Stomach (tissue), 8 donors: ENCODE measurements at regions not wholly inside any gene's neighbourhood (a gene's known extent, or its start where the extent isn't known, plus 50 kb on each side); places are given as distances from the start of the nearest gene placed in this dataset.

Source experiments
- DNase-seq, 2 donors: peaks; one replicate each; pipeline versions ENCODE4 v3.0.0 to v3.0.0-alpha.2; 2013 to 2019
- H3K27ac ChIP-seq, 5 donors: fragments of 200-600 bp in 4 of 5; sonication (generic) in 4 of 5; one replicate each; pipeline ENCODE4 v1.5.1; 2013 to 2019; ENCODE audit warnings: mild to moderate bottlenecking in 1 of 5, moderate library complexity in 1 of 5
- H3K27me3 ChIP-seq, 3 donors: fragments of 200-600 bp; sonication (generic); one replicate each; pipeline ENCODE4 v1.5.1; 2017 to 2019; ENCODE audit warnings: mixed run types in 1 of 3
- H3K36me3 ChIP-seq, 4 donors: fragments of 200-600 bp; sonication (generic); 1 replicate in 3 of 4; 2 replicates in 1 of 4; pipeline ENCODE4 v1.5.1; 2016 to 2019
- H3K4me1 ChIP-seq, 4 donors: fragments of 200-600 bp; sonication (generic); one replicate each; pipeline ENCODE4 v1.5.1; 2016 to 2019
- H3K4me3 ChIP-seq, 4 donors: fragments of 200-600 bp; sonication (generic) in 3 of 4; one replicate each; pipeline ENCODE4 v1.5.1; 2016 to 2019; ENCODE audit warnings: mild to moderate bottlenecking in 1 of 4
- H3K9me3 ChIP-seq, 4 donors: fragments of 200-600 bp; sonication (generic); one replicate each; pipeline ENCODE4 v1.5.1; 2016 to 2019
- CTCF ChIP-seq, 7 experiments: fragments of 450-650 bp in 4 of 7; fragments of 200-600 bp in 3 of 7; sonication (generic) in 3 of 7; IDR thresholded peaks; one replicate each; pipeline ENCODE4 v1.5.1; 2016 to 2019; ENCODE audit warnings: antibody characterized with exemption in 7 of 7, control low read depth in 2 of 7, mild to moderate bottlenecking in 1 of 7
- EP300 ChIP-seq: sonication (generic); formaldehyde crosslinking; IDR thresholded peaks from one replicate; pipeline ENCODE4 v1.6.1; 2017; ENCODE audit warnings: antibody characterized with exemption
- POLR2A ChIP-seq, 4 donors: fragments of 450-650 bp; IDR thresholded peaks; one replicate each; pipeline ENCODE4 v1.6.1; 2016; ENCODE audit warnings: antibody characterized with exemption in 4 of 4, control low read depth in 2 of 4, mild to moderate bottlenecking in 1 of 4, moderate library complexity in 1 of 4
- POLR2AphosphoS5 ChIP-seq, 3 donors: sonication (generic); formaldehyde crosslinking; IDR thresholded peaks; one replicate each; pipeline ENCODE4 v1.6.1; 2016; ENCODE audit warnings: antibody characterized with exemption in 3 of 3
- WGBS, 5 donors: extraction: QIAGEN DNeasy Blood & Tissue Kit in 3 of 5; methylation state at CpG; one replicate each; pipeline versions ENCODE4 v1.1.5 to v1.1.7; 2013 to 2018; 5-methylcytosine and 5-hydroxymethylcytosine counted together
- intact Hi-C: fragments of 100-400 bp; cut with DNase I; formaldehyde crosslinking; loops from one replicate; pipeline ENCODE4 v1.15.1; 2023; ENCODE audit warnings: low total_unique reads
- donor health status: healthy with polysubstance abuse.
- donor health status: Bipolar disorder and iron deficiency.
- donor health status: healthy.

GRCh38 chr2:19682493-19682892, 219.3 kb downstream of the TTC32 start:
- Histone ChIP-seq H3K27me3 (no peaks in the 10 kb centered on the region), H3K27ac (no peak overlapping the region), H3K4me3 (no peak overlapping the region), H3K4me1 (peaks cover 0 to 4% (median 0%) of the 10 kb centered on the region in 4 donors), H3K36me3 (no peaks in the 10 kb centered on the region), H3K9me3 (no peaks in the 10 kb centered on the region)
- intact Hi-C loops = no loop called here
- 82 to 91% (median 89%) methylated on average over 1 of the region's 1 CpG for WGBS, 5 donors
- DNase-seq = no peak
- no peak for TF ChIP-seq CTCF (IDR thresholded peaks at IDR 0.05)
- no peak for TF ChIP-seq EP300
- TF ChIP-seq POLR2A (IDR thresholded peaks at IDR 0.05) = no peak

- WGBS, 5 donors = 70 to 88% (median 76%) methylated on average over 16 to 17 of the region's 17 CpGs
- DNase-seq = no peak
- Histone ChIP-seq H3K36me3 (no peaks in the 10 kb centered on the region), H3K27ac (no peak overlapping the region), H3K9me3 (no peaks in the 10 kb centered on the region), H3K27me3 (no peaks in the 10 kb centered on the region), H3K4me3 (no peak overlapping the region), H3K4me1 (no peaks in the 10 kb centered on the region)
- intact Hi-C loops = no loop called here
- TF ChIP-seq POLR2A (IDR thresholded peaks at IDR 0.05) (no peak), POLR2AphosphoS5 (IDR thresholded peaks at IDR 0.05) (no peak), CTCF (IDR thresholded peaks at IDR 0.05) (no peak), EP300 (no peak)
Measured at GRCh38 chr2:19677825-19678518, 223.8 kb downstream of the TTC32 start.

GRCh38 chr2:19677215-19677777, 224.5 kb downstream of the TTC32 start:
- H3K9me3 ChIP-seq = no peaks in the 10 kb centered on the region
- no peak overlapping the region for H3K4me3 ChIP-seq
- no peak for DNase-seq
- H3K27ac ChIP-seq = no peak overlapping the region
- TF ChIP-seq POLR2A (IDR thresholded peaks at IDR 0.05) = no peak
- no peak for TF ChIP-seq EP300
- no peak for TF ChIP-seq CTCF (IDR thresholded peaks at IDR 0.05)
- no peak for TF ChIP-seq POLR2AphosphoS5 (IDR thresholded peaks at IDR 0.05)
- H3K36me3 ChIP-seq = no peaks in the 10 kb centered on the region
- no peaks in the 10 kb centered on the region for H3K4me1 ChIP-seq
- H3K27me3 ChIP-seq = no peaks in the 10 kb centered on the region
- WGBS, 5 donors = 72 to 91% (median 85%) methylated on average over 5 of the region's 5 CpGs
- intact Hi-C loops = no loop called here

GRCh38 chr2:19676770-19677169, 225.0 kb downstream of the TTC32 start:
- no peaks in the 10 kb centered on the region for H3K36me3 ChIP-seq
- H3K4me1 ChIP-seq = no peaks in the 10 kb centered on the region
- H3K27ac ChIP-seq = no peak overlapping the region
- intact Hi-C loops = no loop called here
- WGBS, 5 donors = 69 to 81% (median 76%) methylated on average over 6 of the region's 6 CpGs
- no peaks in the 10 kb centered on the region for H3K9me3 ChIP-seq
- DNase-seq = no peak
- H3K4me3 ChIP-seq = no peak overlapping the region
- no peak for TF ChIP-seq POLR2A (IDR thresholded peaks at IDR 0.05)
- TF ChIP-seq EP300 = no peak
- H3K27me3 ChIP-seq = no peaks in the 10 kb centered on the region

GRCh38 chr2:19675856-19676460, 225.8 kb downstream of the TTC32 start:
- no peak for TF ChIP-seq EP300
- TF ChIP-seq CTCF (IDR thresholded peaks at IDR 0.05) = no peak
- TF ChIP-seq POLR2A (IDR thresholded peaks at IDR 0.05) = no peak
- no peak for TF ChIP-seq POLR2AphosphoS5 (IDR thresholded peaks at IDR 0.05)
- intact Hi-C loops = no loop called here
- H3K36me3 ChIP-seq = no peaks in the 10 kb centered on the region
- H3K9me3 ChIP-seq = no peaks in the 10 kb centered on the region
- H3K27me3 ChIP-seq = no peaks in the 10 kb centered on the region
- H3K27ac ChIP-seq = no peak overlapping the region
- 83 to 87% (median 87%) methylated on average over 13 of the region's 13 CpGs for WGBS, 5 donors
- DNase-seq = no peak
- no peaks in the 10 kb centered on the region for H3K4me1 ChIP-seq
- H3K4me3 ChIP-seq = no peak overlapping the region
